ENCODE measurements at regions not wholly inside any gene's neighbourhood (a gene's known extent, or its start where the extent isn't known, plus 50 kb on each side); places are given as distances from the start of the nearest gene placed in this dataset.

GRCh38 chr13:73462241-73462640 is 403.4 kb downstream of the KLF5 start:
- TF ChIP-seq, protein P1, sequence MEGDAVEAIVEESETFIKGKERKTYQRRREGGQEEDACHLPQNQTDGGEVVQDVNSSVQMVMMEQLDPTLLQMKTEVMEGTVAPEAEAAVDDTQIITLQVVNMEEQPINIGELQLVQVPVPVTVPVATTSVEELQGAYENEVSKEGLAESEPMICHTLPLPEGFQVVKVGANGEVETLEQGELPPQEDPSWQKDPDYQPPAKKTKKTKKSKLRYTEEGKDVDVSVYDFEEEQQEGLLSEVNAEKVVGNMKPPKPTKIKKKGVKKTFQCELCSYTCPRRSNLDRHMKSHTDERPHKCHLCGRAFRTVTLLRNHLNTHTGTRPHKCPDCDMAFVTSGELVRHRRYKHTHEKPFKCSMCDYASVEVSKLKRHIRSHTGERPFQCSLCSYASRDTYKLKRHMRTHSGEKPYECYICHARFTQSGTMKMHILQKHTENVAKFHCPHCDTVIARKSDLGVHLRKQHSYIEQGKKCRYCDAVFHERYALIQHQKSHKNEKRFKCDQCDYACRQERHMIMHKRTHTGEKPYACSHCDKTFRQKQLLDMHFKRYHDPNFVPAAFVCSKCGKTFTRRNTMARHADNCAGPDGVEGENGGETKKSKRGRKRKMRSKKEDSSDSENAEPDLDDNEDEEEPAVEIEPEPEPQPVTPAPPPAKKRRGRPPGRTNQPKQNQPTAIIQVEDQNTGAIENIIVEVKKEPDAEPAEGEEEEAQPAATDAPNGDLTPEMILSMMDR (tag by site-specific recombination; IDR thresholded peaks at IDR 0.05): no peak
- no peak for TF ChIP-seq MZF1 (tag by site-specific recombination; IDR thresholded peaks at IDR 0.05; ENCODE audit: borderline replicate concordance)
- no peak for TF ChIP-seq YY1 (tag by site-specific recombination; IDR thresholded peaks at IDR 0.05)
- no peak for TF ChIP-seq WT1 (tag by site-specific recombination; IDR thresholded peaks at IDR 0.05)
- no peak for TF ChIP-seq ZNF776 (tag by site-specific recombination; IDR thresholded peaks at IDR 0.05; ENCODE audit: borderline replicate concordance)
- no peak for TF ChIP-seq ZNF121 (tag by site-specific recombination; IDR thresholded peaks at IDR 0.05)
- no peak for TF ChIP-seq BCL11A (tag by site-specific recombination; IDR thresholded peaks at IDR 0.05; ENCODE audit: low read depth)
- TF ChIP-seq ZNF114 (tag by site-specific recombination; IDR thresholded peaks at IDR 0.05): no peak

All from HEK293 (cell line).